OCI-LY3 (cell line): ENCODE measurements at regions not wholly inside any gene's neighbourhood (a gene's known extent, or its start where the extent isn't known, plus 50 kb on each side); places are given as distances from the start of the nearest gene placed in this dataset.

Experiments used
- H2AFZ ChIP-seq: fragments of 200-600, 300-600 bp; shearing (Covaris generic); 2 replicates; pipeline ENCODE4 v1.6.0; 2014; ENCODE audit warnings: antibody characterized with exemption, low read depth, low read length
- H3K27ac ChIP-seq: fragments of 200-600, 300-600 bp; sonication (generic); 2 replicates; pipeline ENCODE4 v1.5.1; 2014; ENCODE audit warnings: mild to moderate bottlenecking, low read length, moderate library complexity, mixed read lengths
- H3K27me3 ChIP-seq: fragments of 200-600, 300-600 bp; sonication (generic); 2 replicates; pipeline ENCODE4 v1.6.1; 2014; ENCODE audit warnings: low read depth, low read length, mixed read lengths
- H3K36me3 ChIP-seq: fragments of 200-600, 300-600 bp; sonication (generic); replicated peaks from 2 replicates; pipeline ENCODE3; 2014; ENCODE audit warnings: low read depth, low read length, mixed read lengths
- H3K4me1 ChIP-seq: fragments of 300-600, 200-600 bp; sonication (generic); 2 replicates; pipeline ENCODE4 v1.6.1; 2014; ENCODE audit warnings: low read length, mixed read lengths
- H3K4me2 ChIP-seq: fragments of 200-600, 300-600 bp; sonication (generic); 2 replicates; pipeline ENCODE4 v1.6.1; 2014; ENCODE audit warnings: low read length, mixed read lengths
- H3K4me3 ChIP-seq: fragments of 300-600, 200-600 bp; sonication (generic); 2 replicates; pipeline ENCODE4 v1.5.1; 2014; ENCODE audit warnings: antibody characterized with exemption, mild to moderate bottlenecking, low read length, moderate library complexity
- H3K79me2 ChIP-seq: fragments of 300-600, 200-600 bp; shearing (Covaris generic); 2 replicates; pipeline ENCODE4 v1.6.1; 2014; ENCODE audit warnings: mild to moderate bottlenecking, low read length, mixed read lengths
- H3K9ac ChIP-seq: fragments of 300-600, 200-600 bp; shearing (Covaris generic); 2 replicates; pipeline ENCODE4 v1.6.0; 2014; ENCODE audit warnings: mild to moderate bottlenecking, low read length, moderate library complexity
- H3K9me3 ChIP-seq: fragments of 200-600, 300-600 bp; shearing (Covaris generic); 2 replicates; pipeline ENCODE4 v1.6.1; 2014; ENCODE audit warnings: low read length, mixed read lengths; ENCODE audit not compliant: insufficient read depth
- H4K20me1 ChIP-seq: fragments of 200-600, 300-600 bp; sonication (generic); 2 replicates; pipeline ENCODE4 v1.6.1; 2016; ENCODE audit warnings: low read length, mixed read lengths; ENCODE audit not compliant: insufficient read depth
- EZH2phosphoT487 ChIP-seq: fragments of 200-600 bp; shearing (Covaris generic); IDR thresholded peaks from 2 replicates; pipeline ENCODE4 v1.6.1; 2018; ENCODE audit warnings: antibody characterized with exemption, mixed run types, low read depth
- TF ChIP-seq, protein P1 (sequence below): fragments of 200-600, 300-600 bp; sonication (generic); IDR thresholded peaks from 2 replicates; pipeline ENCODE4 v1.5.1; 2014; ENCODE audit warnings: antibody characterized with exemption, low read length, low read depth

GRCh38 chr4:187576751-187577150 lies 418.8 kb upstream of the ZFP42 start:
- H3K27me3 ChIP-seq: no peaks in the 10 kb centered on the region
- H3K27ac ChIP-seq: no peak overlapping the region
- no peak overlapping the region for H3K4me2 ChIP-seq
- no peak overlapping the region for H3K9ac ChIP-seq
- no peaks in the 10 kb centered on the region for H3K9me3 ChIP-seq
- no peaks in the 10 kb centered on the region for H3K4me1 ChIP-seq
- H3K36me3 ChIP-seq: no peaks in the 10 kb centered on the region
- H4K20me1 ChIP-seq: no peaks in the 10 kb centered on the region
- no peak overlapping the region for H3K4me3 ChIP-seq
- no peak overlapping the region for H2AFZ ChIP-seq
- H3K79me2 ChIP-seq: no peaks in the 10 kb centered on the region
- TF ChIP-seq, protein P1, sequence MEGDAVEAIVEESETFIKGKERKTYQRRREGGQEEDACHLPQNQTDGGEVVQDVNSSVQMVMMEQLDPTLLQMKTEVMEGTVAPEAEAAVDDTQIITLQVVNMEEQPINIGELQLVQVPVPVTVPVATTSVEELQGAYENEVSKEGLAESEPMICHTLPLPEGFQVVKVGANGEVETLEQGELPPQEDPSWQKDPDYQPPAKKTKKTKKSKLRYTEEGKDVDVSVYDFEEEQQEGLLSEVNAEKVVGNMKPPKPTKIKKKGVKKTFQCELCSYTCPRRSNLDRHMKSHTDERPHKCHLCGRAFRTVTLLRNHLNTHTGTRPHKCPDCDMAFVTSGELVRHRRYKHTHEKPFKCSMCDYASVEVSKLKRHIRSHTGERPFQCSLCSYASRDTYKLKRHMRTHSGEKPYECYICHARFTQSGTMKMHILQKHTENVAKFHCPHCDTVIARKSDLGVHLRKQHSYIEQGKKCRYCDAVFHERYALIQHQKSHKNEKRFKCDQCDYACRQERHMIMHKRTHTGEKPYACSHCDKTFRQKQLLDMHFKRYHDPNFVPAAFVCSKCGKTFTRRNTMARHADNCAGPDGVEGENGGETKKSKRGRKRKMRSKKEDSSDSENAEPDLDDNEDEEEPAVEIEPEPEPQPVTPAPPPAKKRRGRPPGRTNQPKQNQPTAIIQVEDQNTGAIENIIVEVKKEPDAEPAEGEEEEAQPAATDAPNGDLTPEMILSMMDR: no peak
- no peak for TF ChIP-seq EZH2phosphoT487

GRCh38 chr4:187577941-187578480 lies 417.6 kb upstream of the ZFP42 start:
- H3K9me3 ChIP-seq: no peaks in the 10 kb centered on the region
- no peaks in the 10 kb centered on the region for H3K4me1 ChIP-seq
- no peaks in the 10 kb centered on the region for H3K79me2 ChIP-seq
- H3K36me3 ChIP-seq: no peaks in the 10 kb centered on the region
- no peak overlapping the region for H3K4me2 ChIP-seq
- H2AFZ ChIP-seq: no peak overlapping the region
- no peaks in the 10 kb centered on the region for H3K27me3 ChIP-seq
- no peak overlapping the region for H3K27ac ChIP-seq
- H4K20me1 ChIP-seq: no peaks in the 10 kb centered on the region
- no peak overlapping the region for H3K4me3 ChIP-seq
- TF ChIP-seq EZH2phosphoT487: no peak
- TF ChIP-seq, protein P1: no peak
- H3K9ac ChIP-seq: no peak overlapping the region

DNA sequence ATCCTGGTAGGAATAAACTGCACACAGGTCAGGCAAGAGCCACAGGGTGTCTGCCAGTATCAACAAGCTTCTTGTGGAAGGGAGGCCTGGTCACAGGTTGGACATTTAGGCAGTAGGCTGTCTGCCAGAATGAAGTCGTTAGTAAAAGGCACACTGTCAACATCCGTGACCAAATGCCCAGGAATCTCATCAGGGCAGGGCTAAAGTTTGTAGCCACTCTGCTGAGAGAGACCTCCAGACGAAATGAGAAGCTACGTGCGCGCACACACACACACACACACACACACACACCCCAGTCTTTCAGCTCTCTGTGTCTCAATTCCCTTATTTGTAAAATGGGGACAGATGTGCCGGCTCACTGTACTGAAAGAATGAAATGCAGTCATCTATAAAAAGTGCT lies 408.7 kb upstream of the ZFP42 start:
- no peak for TF ChIP-seq EZH2phosphoT487
- TF ChIP-seq, protein P1: no peak
- no peak overlapping the region for H3K4me2 ChIP-seq

GRCh38 chr4:187598196-187598595 lies 397.4 kb upstream of the ZFP42 start:
- Histone ChIP-seq H4K20me1 (no peaks in the 10 kb centered on the region), H3K27ac (no peak overlapping the region), H3K9ac (no peak overlapping the region), H3K9me3 (no peaks in the 10 kb centered on the region), H3K4me3 (no peak overlapping the region), H3K4me1 (no peaks in the 10 kb centered on the region), H3K36me3 (no peaks in the 10 kb centered on the region), H2AFZ (no peak overlapping the region), H3K27me3 (no peaks in the 10 kb centered on the region), H3K4me2 (no peak overlapping the region), H3K79me2 (no peaks in the 10 kb centered on the region)
- no peak for TF ChIP-seq EZH2phosphoT487
- TF ChIP-seq, protein P1: no peak

More for the DNA sequence above, 408.7 kb upstream of the ZFP42 start:
- no peaks in the 10 kb centered on the region for H3K4me1 ChIP-seq
- H3K9me3 ChIP-seq: no peaks in the 10 kb centered on the region
- no peaks in the 10 kb centered on the region for H4K20me1 ChIP-seq
- H3K9ac ChIP-seq: no peak overlapping the region
- no peaks in the 10 kb centered on the region for H3K36me3 ChIP-seq
- no peaks in the 10 kb centered on the region for H3K79me2 ChIP-seq
- no peak overlapping the region for H3K27ac ChIP-seq
- H2AFZ ChIP-seq: no peak overlapping the region
- no peak overlapping the region for H3K4me3 ChIP-seq
- H3K27me3 ChIP-seq: no peaks in the 10 kb centered on the region
